ENCODE measurements at regions not wholly inside any gene's neighbourhood (a gene's known extent, or its start where the extent isn't known, plus 50 kb on each side); places are given as distances from the start of the nearest gene placed in this dataset.
"Not testable (repeated sequence)": the region's sequence is repeated elsewhere in the genome, so short reads cannot be mapped to it uniquely, and the experiment has no call there.

GRCh38 chr22:16654336-16654735 lies 61.7 kb upstream of the CCT8L2 start:
- peaks cover 8 to 25% (median 9%) of the 10 kb centered on the region in 3 donors for H3K36me3 Mint-ChIP-seq
- POLR2A ChIA-PET, H3K27ac Mint-ChIP-seq, H3K27me3 Mint-ChIP-seq, DNase-seq, H3K4me1 Mint-ChIP-seq, ATAC-seq, H3K4me3 Mint-ChIP-seq: not testable (repeated sequence)
- peaks cover 0 to 32% (median 4%) of the 10 kb centered on the region in 9 donors for H3K9me3 Mint-ChIP-seq

GRCh38 chr22:16653222-16653621 lies 60.6 kb upstream of the CCT8L2 start:
- H3K4me1 Mint-ChIP-seq, ATAC-seq, POLR2A ChIA-PET, H3K27me3 Mint-ChIP-seq, H3K4me3 Mint-ChIP-seq, DNase-seq: not testable (repeated sequence)
- Mint-ChIP-seq H3K27ac (peak overlapping the region in 1 of 10 donors; percentile 24), H3K9me3 (peaks cover 0 to 32% (median 4%) of the 10 kb centered on the region in 9 donors), H3K36me3 (peaks cover 8 to 25% (median 9%) of the 10 kb centered on the region in 3 donors)

GRCh38 chr22:16651217-16651616 lies 58.6 kb upstream of the CCT8L2 start:
- ATAC-seq = no peak
- H3K9me3 Mint-ChIP-seq = peaks cover 0 to 32% (median 4%) of the 10 kb centered on the region in 9 donors
- H3K4me1 Mint-ChIP-seq = no peaks in the 10 kb centered on the region
- peaks cover 8 to 25% (median 9%) of the 10 kb centered on the region in 3 donors for H3K36me3 Mint-ChIP-seq
- peaks cover 0 to 6% (median 2%) of the 10 kb centered on the region in 5 donors for H3K27me3 Mint-ChIP-seq
- no peak overlapping the region for H3K27ac Mint-ChIP-seq
- H3K4me3 Mint-ChIP-seq = no peak overlapping the region
- DNase-seq = no peak
- POLR2A ChIA-PET = no interaction called here

All from naive thymus-derived CD8-positive, alpha-beta T cell (primary cell).